Kidney (tissue), 13 donors: ENCODE measurements at regions not wholly inside any gene's neighbourhood (a gene's known extent, or its start where the extent isn't known, plus 50 kb on each side); places are given as distances from the start of the nearest gene placed in this dataset.

Experiments used
- DNase-seq, 5 donors: peaks; one replicate each; pipeline ENCODE4 v3.0.0-alpha.2; 2013 to 2020
- FAIRE-seq: peaks from 2 replicates; lab custom pipeline; 2012; peaks lifted over from hg19 to GRCh38; lab: Jason Lieb, UNC
- H3K27ac ChIP-seq, 2 donors: one replicate each; pipeline ENCODE4 v1.7.0; 2013; ENCODE audit warnings: low read depth in 2 of 2, low read length in 2 of 2, inconsistent platforms in 1 of 2
- H3K27me3 ChIP-seq: one replicate; pipeline ENCODE4 v1.7.1; 2013; ENCODE audit warnings: low read length, inconsistent platforms; ENCODE audit not compliant: control insufficient read depth, insufficient read depth
- H3K36me3 ChIP-seq, 3 donors: one replicate each; pipeline versions ENCODE4 v1.7.0 to v1.7.1; 2013; ENCODE audit warnings: low read length in 3 of 3, control low read depth in 1 of 3, inconsistent platforms in 1 of 3; ENCODE audit not compliant: insufficient read depth in 3 of 3, control insufficient read depth in 2 of 3
- H3K4me1 ChIP-seq, 3 donors: one replicate each; pipeline versions ENCODE4 v1.7.0 to v1.7.1; 2013; ENCODE audit warnings: low read length in 3 of 3, inconsistent platforms in 1 of 3, low read depth in 1 of 3; ENCODE audit not compliant: control insufficient read depth in 2 of 3, insufficient read depth in 2 of 3
- H3K4me3 ChIP-seq, 3 donors: one replicate each; pipeline versions ENCODE4 v1.7.0 to v1.8.1; 2013; ENCODE audit warnings: low read length in 3 of 3, control low read depth in 1 of 3, inconsistent platforms in 1 of 3
- H3K9ac ChIP-seq, 3 donors: one replicate each; pipeline versions ENCODE4 v1.7.0 to v1.7.1; 2013; ENCODE audit warnings: low read length in 3 of 3, control low read depth in 1 of 3, inconsistent platforms in 1 of 3
- H3K9me3 ChIP-seq, 3 donors: one replicate each; pipeline versions ENCODE4 v1.7.0 to v1.7.1; 2013; ENCODE audit warnings: low read length in 3 of 3, control low read depth in 1 of 3, inconsistent platforms in 1 of 3; ENCODE audit not compliant: control insufficient read depth in 2 of 3, insufficient read depth in 1 of 3
- CTCF ChIP-seq: IDR thresholded peaks from 3 replicates; pipeline ENCODE4 v1.5.1; 2012; ENCODE audit warnings: mild to moderate bottlenecking, moderate library complexity, borderline replicate concordance; ENCODE audit not compliant: insufficient read depth; ENCODE audit errors: extremely low read depth
- intact Hi-C: fragments of 100-400 bp; cut with DNase I; formaldehyde crosslinking; loops from one replicate; pipeline ENCODE4 v1.11.1; 2022
- donor health status: control.
- donor health status: control.
- donor health status: control.
- donor health status: control.
- donor health status: control.
- donor health status: DM: yes; HTN: yes; CAD: no.
- donor health status: Normal renal cell carcinoma (clear cell type).

- Histone ChIP-seq H3K4me1 (no peaks in the 10 kb centered on the region), H3K4me3 (no peak overlapping the region), H3K27ac (no peak overlapping the region), H3K9ac (no peak overlapping the region), H3K9me3 (no peaks in the 10 kb centered on the region), H3K27me3 (no peaks in the 10 kb centered on the region), H3K36me3 (no peaks in the 10 kb centered on the region)
- no peak for TF ChIP-seq CTCF
- FAIRE-seq (no peak), DNase-seq (no peak)
- intact Hi-C loops = no loop called here
Measured at GRCh38 chr10:105434970-105435369, 793.9 kb downstream of the SORCS3 start.

GRCh38 chr10:105413997-105414396 is 772.9 kb downstream of the SORCS3 start:
- intact Hi-C loops = no loop called here
- no peaks in the 10 kb centered on the region for H3K36me3 ChIP-seq
- H3K4me3 ChIP-seq = no peak overlapping the region
- DNase-seq = no peak
- H3K27me3 ChIP-seq = no peaks in the 10 kb centered on the region
- FAIRE-seq = no peak
- no peak overlapping the region for H3K9ac ChIP-seq
- H3K4me1 ChIP-seq = no peaks in the 10 kb centered on the region
- TF ChIP-seq CTCF = no peak
- peaks cover 0 to 3% (median 0%) of the 10 kb centered on the region in 3 donors for H3K9me3 ChIP-seq
- H3K27ac ChIP-seq = no peak overlapping the region

- DNase-seq (no peak), FAIRE-seq (no peak)
- TF ChIP-seq CTCF = no peak
- H3K27me3 ChIP-seq = no peaks in the 10 kb centered on the region
- H3K36me3 ChIP-seq = no peaks in the 10 kb centered on the region
- no peak overlapping the region for H3K4me3 ChIP-seq
- no peak overlapping the region for H3K9ac ChIP-seq
- H3K4me1 ChIP-seq = no peaks in the 10 kb centered on the region
- H3K27ac ChIP-seq = no peak overlapping the region
- intact Hi-C loops = no loop called here
- no peaks in the 10 kb centered on the region for H3K9me3 ChIP-seq
Measured at GRCh38 chr10:105409370-105409769, 768.3 kb downstream of the SORCS3 start.

DNA sequence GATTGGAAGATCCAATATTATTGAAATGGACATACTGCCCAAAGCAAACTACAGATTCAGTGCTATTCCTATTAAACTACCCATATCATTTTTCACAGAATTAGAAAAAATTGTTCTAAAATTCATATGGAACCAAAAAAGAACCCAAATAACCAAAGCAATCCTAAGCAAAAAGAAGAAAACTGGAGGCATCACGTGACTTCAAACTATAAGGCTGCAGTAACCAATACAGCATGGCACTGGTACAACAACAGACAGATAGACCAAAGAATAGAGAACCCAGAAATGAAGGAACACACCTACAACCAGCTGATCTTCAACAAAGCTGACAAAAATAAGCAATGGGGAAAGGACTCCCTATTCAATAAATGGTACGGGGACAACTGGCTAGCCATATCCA is 765.4 kb downstream of the SORCS3 start:
- H3K4me1 ChIP-seq = no peaks in the 10 kb centered on the region
- no peaks in the 10 kb centered on the region for H3K27me3 ChIP-seq
- FAIRE-seq (no peak), DNase-seq (no peak)
- TF ChIP-seq CTCF = no peak
- no peaks in the 10 kb centered on the region for H3K36me3 ChIP-seq
- H3K9ac ChIP-seq = no peak overlapping the region
- H3K4me3 ChIP-seq = no peak overlapping the region
- no peaks in the 10 kb centered on the region for H3K9me3 ChIP-seq
- intact Hi-C loops = no loop called here
- no peak overlapping the region for H3K27ac ChIP-seq
